HEK293 (cell line): ENCODE measurements at regions not wholly inside any gene's neighbourhood (a gene's known extent, or its start where the extent isn't known, plus 50 kb on each side); places are given as distances from the start of the nearest gene placed in this dataset.

Experiments used
- OSR2 ChIP-seq: fragments of 450-650 bp; formaldehyde crosslinking; IDR thresholded peaks from 2 replicates; pipeline ENCODE4 v1.5.1; 2016; ENCODE audit warnings: missing biosample characterization, missing genetic modification characterization
- SP2 ChIP-seq: fragments of 450-650 bp; formaldehyde crosslinking; IDR thresholded peaks from 2 replicates; pipeline ENCODE4 v1.5.1; 2016; ENCODE audit warnings: missing biosample characterization, missing genetic modification characterization
- ZNF10 ChIP-seq: fragments of 450-650 bp; formaldehyde crosslinking; IDR thresholded peaks from 2 replicates; pipeline ENCODE4 v1.5.1; 2017; ENCODE audit warnings: missing biosample characterization, missing genetic modification characterization
- ZNF138 ChIP-seq: fragments of 450-650 bp; formaldehyde crosslinking; IDR thresholded peaks from 2 replicates; pipeline ENCODE4 v1.5.1; 2016; ENCODE audit warnings: missing biosample characterization, missing genetic modification characterization, borderline replicate concordance
- ZNF174 ChIP-seq: fragments of 450-650 bp; formaldehyde crosslinking; IDR thresholded peaks from 2 replicates; pipeline ENCODE4 v1.5.0; 2017; ENCODE audit warnings: missing biosample characterization, mild to moderate bottlenecking, missing genetic modification characterization
- ZNF274 ChIP-seq, 2 experiments: fragments of 200-500 bp in 1 of 2; fragments of 450-650 bp in 1 of 2; sonication (Bioruptor generic) in 1 of 2; formaldehyde crosslinking in 1 of 2; IDR thresholded peaks; 2 replicates each; pipeline versions ENCODE4 v1.5.1 to v1.6.1; 2014 to 2016; ENCODE audit warnings: borderline replicate concordance in 1 of 2, inconsistent platforms in 1 of 2, low read length in 1 of 2, missing biosample characterization in 1 of 2, missing genetic modification characterization in 1 of 2
- ZNF354C ChIP-seq: fragments of 450-650 bp; formaldehyde crosslinking; IDR thresholded peaks from 2 replicates; pipeline ENCODE4 v1.5.1; 2016; ENCODE audit warnings: missing biosample characterization, missing genetic modification characterization, low read depth, borderline replicate concordance
- ZNF596 ChIP-seq: fragments of 450-650 bp; IDR thresholded peaks from 2 replicates; pipeline ENCODE4 v1.5.0; 2018; ENCODE audit warnings: missing biosample characterization, mild to moderate bottlenecking, missing genetic modification characterization, moderate library complexity
- ZNF664 ChIP-seq: fragments of 450-650 bp; formaldehyde crosslinking; IDR thresholded peaks from 2 replicates; pipeline ENCODE4 v1.5.1; 2016; ENCODE audit warnings: missing biosample characterization, missing genetic modification characterization
- TF ChIP-seq, protein P1 (sequence below): fragments of 450-650 bp; formaldehyde crosslinking; IDR thresholded peaks from 2 replicates; pipeline ENCODE4 v1.5.1; 2016; ENCODE audit warnings: missing biosample characterization, missing genetic modification characterization
- TF ChIP-seq, protein P2 (sequence below): fragments of 450-650 bp; formaldehyde crosslinking; IDR thresholded peaks from 2 replicates; pipeline ENCODE4 v1.5.1; 2016; ENCODE audit warnings: missing biosample characterization, missing genetic modification characterization
- TF ChIP-seq, protein P3 (sequence below): fragments of 450-650 bp; formaldehyde crosslinking; IDR thresholded peaks from 2 replicates; pipeline ENCODE4 v1.5.1; 2016; ENCODE audit warnings: missing biosample characterization, missing genetic modification characterization
- TF ChIP-seq, protein P4 (sequence below): fragments of 450-650 bp; formaldehyde crosslinking; IDR thresholded peaks from 2 replicates; pipeline ENCODE4 v1.5.1; 2017; ENCODE audit warnings: missing biosample characterization, missing genetic modification characterization

DNA sequence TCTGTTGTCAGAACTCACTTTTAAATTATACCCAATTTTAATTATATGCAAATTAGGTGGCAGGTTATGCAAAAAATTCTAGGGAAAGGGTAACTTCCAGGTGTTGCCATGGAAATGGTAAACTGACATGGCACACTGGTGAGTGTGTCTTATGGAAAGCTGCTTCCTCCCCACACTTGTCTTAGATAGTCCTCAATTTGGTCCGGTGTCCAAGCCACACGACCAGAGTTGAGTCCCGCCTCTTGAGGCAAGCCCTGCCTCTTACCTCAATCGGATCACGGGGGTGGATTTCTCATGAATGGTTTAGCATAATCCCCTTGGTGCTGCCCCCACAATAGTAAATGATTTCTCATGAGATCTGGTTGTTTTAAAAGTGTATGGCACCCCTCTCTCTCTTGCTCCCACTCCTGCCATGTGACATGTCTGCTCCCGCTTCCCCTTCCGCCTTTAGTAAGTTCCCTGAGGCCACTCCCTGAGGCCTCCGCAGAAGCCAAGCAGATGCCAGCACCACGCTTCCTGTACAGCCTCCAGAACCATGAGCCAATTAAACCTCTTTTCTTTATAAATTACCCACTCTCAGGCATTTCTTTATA lies 74.9 kb downstream of the MATN1 start:
- TF ChIP-seq, protein P1, sequence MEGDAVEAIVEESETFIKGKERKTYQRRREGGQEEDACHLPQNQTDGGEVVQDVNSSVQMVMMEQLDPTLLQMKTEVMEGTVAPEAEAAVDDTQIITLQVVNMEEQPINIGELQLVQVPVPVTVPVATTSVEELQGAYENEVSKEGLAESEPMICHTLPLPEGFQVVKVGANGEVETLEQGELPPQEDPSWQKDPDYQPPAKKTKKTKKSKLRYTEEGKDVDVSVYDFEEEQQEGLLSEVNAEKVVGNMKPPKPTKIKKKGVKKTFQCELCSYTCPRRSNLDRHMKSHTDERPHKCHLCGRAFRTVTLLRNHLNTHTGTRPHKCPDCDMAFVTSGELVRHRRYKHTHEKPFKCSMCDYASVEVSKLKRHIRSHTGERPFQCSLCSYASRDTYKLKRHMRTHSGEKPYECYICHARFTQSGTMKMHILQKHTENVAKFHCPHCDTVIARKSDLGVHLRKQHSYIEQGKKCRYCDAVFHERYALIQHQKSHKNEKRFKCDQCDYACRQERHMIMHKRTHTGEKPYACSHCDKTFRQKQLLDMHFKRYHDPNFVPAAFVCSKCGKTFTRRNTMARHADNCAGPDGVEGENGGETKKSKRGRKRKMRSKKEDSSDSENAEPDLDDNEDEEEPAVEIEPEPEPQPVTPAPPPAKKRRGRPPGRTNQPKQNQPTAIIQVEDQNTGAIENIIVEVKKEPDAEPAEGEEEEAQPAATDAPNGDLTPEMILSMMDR (tag by site-specific recombination): no peak
- TF ChIP-seq OSR2 (tag by site-specific recombination): no peak
- TF ChIP-seq ZNF596 (tag by site-specific recombination): no peak
- no peak for TF ChIP-seq ZNF664 (tag by site-specific recombination)
- TF ChIP-seq, protein P2, sequence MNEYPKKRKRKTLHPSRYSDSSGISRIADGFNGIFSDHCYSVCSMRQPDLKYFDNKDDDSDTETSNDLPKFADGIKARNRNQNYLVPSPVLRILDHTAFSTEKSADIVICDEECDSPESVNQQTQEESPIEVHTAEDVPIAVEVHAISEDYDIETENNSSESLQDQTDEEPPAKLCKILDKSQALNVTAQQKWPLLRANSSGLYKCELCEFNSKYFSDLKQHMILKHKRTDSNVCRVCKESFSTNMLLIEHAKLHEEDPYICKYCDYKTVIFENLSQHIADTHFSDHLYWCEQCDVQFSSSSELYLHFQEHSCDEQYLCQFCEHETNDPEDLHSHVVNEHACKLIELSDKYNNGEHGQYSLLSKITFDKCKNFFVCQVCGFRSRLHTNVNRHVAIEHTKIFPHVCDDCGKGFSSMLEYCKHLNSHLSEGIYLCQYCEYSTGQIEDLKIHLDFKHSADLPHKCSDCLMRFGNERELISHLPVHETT (tag by site-specific recombination): no peak
- TF ChIP-seq, protein P3, sequence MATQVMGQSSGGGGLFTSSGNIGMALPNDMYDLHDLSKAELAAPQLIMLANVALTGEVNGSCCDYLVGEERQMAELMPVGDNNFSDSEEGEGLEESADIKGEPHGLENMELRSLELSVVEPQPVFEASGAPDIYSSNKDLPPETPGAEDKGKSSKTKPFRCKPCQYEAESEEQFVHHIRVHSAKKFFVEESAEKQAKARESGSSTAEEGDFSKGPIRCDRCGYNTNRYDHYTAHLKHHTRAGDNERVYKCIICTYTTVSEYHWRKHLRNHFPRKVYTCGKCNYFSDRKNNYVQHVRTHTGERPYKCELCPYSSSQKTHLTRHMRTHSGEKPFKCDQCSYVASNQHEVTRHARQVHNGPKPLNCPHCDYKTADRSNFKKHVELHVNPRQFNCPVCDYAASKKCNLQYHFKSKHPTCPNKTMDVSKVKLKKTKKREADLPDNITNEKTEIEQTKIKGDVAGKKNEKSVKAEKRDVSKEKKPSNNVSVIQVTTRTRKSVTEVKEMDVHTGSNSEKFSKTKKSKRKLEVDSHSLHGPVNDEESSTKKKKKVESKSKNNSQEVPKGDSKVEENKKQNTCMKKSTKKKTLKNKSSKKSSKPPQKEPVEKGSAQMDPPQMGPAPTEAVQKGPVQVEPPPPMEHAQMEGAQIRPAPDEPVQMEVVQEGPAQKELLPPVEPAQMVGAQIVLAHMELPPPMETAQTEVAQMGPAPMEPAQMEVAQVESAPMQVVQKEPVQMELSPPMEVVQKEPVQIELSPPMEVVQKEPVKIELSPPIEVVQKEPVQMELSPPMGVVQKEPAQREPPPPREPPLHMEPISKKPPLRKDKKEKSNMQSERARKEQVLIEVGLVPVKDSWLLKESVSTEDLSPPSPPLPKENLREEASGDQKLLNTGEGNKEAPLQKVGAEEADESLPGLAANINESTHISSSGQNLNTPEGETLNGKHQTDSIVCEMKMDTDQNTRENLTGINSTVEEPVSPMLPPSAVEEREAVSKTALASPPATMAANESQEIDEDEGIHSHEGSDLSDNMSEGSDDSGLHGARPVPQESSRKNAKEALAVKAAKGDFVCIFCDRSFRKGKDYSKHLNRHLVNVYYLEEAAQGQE (tag by site-specific recombination): no peak
- no peak for TF ChIP-seq ZNF10 (tag by site-specific recombination)
- TF ChIP-seq ZNF354C (tag by site-specific recombination): no peak
- TF ChIP-seq, protein P4, sequence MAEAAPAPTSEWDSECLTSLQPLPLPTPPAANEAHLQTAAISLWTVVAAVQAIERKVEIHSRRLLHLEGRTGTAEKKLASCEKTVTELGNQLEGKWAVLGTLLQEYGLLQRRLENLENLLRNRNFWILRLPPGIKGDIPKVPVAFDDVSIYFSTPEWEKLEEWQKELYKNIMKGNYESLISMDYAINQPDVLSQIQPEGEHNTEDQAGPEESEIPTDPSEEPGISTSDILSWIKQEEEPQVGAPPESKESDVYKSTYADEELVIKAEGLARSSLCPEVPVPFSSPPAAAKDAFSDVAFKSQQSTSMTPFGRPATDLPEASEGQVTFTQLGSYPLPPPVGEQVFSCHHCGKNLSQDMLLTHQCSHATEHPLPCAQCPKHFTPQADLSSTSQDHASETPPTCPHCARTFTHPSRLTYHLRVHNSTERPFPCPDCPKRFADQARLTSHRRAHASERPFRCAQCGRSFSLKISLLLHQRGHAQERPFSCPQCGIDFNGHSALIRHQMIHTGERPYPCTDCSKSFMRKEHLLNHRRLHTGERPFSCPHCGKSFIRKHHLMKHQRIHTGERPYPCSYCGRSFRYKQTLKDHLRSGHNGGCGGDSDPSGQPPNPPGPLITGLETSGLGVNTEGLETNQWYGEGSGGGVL (tag by site-specific recombination): no peak
- TF ChIP-seq ZNF274 (IDR thresholded peaks at IDR 0.05; ENCODE audit: low read length): no peak
- TF ChIP-seq ZNF274 (tag by site-specific recombination; IDR thresholded peaks at IDR 0.05; ENCODE audit: borderline replicate concordance): no peak
- TF ChIP-seq ZNF138: no peak
- no peak for TF ChIP-seq SP2
- no peak for TF ChIP-seq ZNF174
